ENCODE measurements at regions not wholly inside any gene's neighbourhood (a gene's known extent, or its start where the extent isn't known, plus 50 kb on each side); places are given as distances from the start of the nearest gene placed in this dataset.

DNA sequence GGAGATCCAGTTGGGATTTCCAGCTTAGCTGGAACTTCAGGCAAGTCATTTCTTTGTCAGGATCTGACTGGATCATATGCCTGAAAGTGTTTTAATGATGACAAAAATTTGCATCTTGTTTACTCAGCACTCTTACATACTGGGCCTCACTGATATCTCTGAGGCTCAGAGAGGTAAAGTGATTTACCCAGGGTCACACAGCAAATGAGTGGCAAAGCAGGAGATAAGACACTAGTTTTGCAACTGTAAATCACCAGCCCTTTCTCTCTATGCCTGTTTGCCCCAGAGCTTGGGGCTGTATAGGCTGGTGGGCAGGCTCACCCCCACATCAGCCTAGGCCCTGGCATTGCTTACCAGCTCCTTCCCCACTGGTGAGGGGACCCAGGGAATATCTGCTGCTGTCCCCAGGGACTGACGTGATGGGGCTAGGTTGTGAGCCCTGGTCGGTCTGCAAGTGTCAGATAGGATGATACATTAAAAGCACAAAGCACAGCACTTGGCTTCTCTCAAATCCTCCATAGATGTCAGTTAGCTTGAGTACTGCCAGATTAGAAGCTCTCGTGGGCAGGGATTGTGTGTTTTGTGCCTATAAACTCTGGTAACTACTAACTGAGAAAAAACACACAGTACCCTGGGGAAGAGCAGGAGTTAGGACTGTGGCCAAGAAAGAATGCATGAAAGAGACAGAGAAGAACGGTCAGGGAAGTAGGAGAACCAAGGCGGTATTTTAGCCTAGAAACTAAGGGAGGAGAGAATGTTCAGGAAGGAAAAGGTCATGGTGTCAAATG lies 165.4 kb downstream of the COPRS start:
- H3K4me3 ChIP-seq (ENCODE audit: low read depth, low read length) = no peak overlapping the region
- H3K27me3 ChIP-seq (ENCODE audit: control insufficient read depth, insufficient read depth, low read length) = no peaks in the 10 kb centered on the region
- H3K9ac ChIP-seq = no peak overlapping the region
- no peaks in the 10 kb centered on the region for H3K9me3 ChIP-seq (ENCODE audit: control insufficient read depth, low read length)
- no peaks in the 10 kb centered on the region for H3K36me3 ChIP-seq (ENCODE audit: control insufficient read depth, insufficient read depth, low read length)
- H3K27ac ChIP-seq = no peak overlapping the region
- no peak overlapping the region for H2AFZ ChIP-seq
- H3K4me1 ChIP-seq = no peaks in the 10 kb centered on the region
- H3K4me2 ChIP-seq (ENCODE audit: low read length) = no peak overlapping the region
- H3K79me2 ChIP-seq = no peaks in the 10 kb centered on the region
- TF ChIP-seq, protein P1, sequence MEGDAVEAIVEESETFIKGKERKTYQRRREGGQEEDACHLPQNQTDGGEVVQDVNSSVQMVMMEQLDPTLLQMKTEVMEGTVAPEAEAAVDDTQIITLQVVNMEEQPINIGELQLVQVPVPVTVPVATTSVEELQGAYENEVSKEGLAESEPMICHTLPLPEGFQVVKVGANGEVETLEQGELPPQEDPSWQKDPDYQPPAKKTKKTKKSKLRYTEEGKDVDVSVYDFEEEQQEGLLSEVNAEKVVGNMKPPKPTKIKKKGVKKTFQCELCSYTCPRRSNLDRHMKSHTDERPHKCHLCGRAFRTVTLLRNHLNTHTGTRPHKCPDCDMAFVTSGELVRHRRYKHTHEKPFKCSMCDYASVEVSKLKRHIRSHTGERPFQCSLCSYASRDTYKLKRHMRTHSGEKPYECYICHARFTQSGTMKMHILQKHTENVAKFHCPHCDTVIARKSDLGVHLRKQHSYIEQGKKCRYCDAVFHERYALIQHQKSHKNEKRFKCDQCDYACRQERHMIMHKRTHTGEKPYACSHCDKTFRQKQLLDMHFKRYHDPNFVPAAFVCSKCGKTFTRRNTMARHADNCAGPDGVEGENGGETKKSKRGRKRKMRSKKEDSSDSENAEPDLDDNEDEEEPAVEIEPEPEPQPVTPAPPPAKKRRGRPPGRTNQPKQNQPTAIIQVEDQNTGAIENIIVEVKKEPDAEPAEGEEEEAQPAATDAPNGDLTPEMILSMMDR (IDR thresholded peaks at IDR 0.05) = no peak

DNA sequence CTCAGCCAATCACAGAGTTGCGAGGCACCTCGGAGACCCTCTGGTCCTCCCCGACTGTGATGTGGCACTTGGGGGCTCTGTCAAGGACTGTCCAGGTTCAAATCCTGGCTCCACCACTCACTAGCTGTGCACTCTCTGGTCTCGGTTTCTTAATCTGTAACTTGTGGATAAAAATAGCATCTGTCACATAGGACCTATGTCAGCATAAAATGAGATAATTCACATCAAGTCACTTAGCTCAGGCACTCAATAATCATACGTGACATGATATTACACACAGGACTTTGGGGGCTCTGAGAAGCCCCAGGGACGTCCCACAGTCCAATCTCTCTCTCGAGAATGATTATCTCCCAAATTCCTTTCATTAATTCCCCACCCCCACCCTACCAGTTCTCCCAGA lies 166.4 kb downstream of the COPRS start:
- Histone ChIP-seq H3K4me2 (ENCODE audit: low read length) (no peak overlapping the region), H3K9me3 (ENCODE audit: control insufficient read depth, low read length) (no peaks in the 10 kb centered on the region), H3K79me2 (no peaks in the 10 kb centered on the region), H3K9ac (no peak overlapping the region), H3K4me1 (no peaks in the 10 kb centered on the region), H3K27me3 (ENCODE audit: control insufficient read depth, insufficient read depth, low read length) (no peaks in the 10 kb centered on the region), H2AFZ (no peak overlapping the region), H3K4me3 (ENCODE audit: low read depth, low read length) (no peak overlapping the region), H3K27ac (no peak overlapping the region), H3K36me3 (ENCODE audit: control insufficient read depth, insufficient read depth, low read length) (no peaks in the 10 kb centered on the region)
- TF ChIP-seq, protein P1 (IDR thresholded peaks at IDR 0.05) = no peak

DNA sequence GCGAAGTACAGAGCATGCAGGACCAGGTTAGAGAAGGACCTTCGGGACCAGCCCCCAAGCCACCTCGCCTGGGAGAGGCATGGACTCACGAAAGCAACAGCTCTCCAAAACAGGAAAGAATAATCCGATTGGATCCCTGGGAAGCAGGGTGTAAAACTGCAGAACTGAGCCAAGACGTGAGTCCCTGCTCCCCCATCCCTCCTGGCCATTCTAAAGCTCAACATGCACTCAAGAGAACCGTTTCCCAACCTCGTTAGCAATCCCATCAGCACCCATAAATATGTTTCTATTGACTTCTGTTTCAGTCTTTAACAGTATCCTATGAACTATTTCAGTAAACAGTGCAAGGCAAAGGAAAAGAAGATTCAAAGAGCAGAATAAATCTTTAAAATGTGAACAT lies 167.0 kb downstream of the COPRS start:
- TF ChIP-seq, protein P1 (IDR thresholded peaks at IDR 0.05) = no peak
- H3K9me3 ChIP-seq (ENCODE audit: control insufficient read depth, low read length) = no peaks in the 10 kb centered on the region
- H3K9ac ChIP-seq = no peak overlapping the region
- no peaks in the 10 kb centered on the region for H3K79me2 ChIP-seq
- no peaks in the 10 kb centered on the region for H3K27me3 ChIP-seq (ENCODE audit: control insufficient read depth, insufficient read depth, low read length)
- no peaks in the 10 kb centered on the region for H3K4me1 ChIP-seq
- no peaks in the 10 kb centered on the region for H3K36me3 ChIP-seq (ENCODE audit: control insufficient read depth, insufficient read depth, low read length)
- H3K27ac ChIP-seq = no peak overlapping the region
- no peak overlapping the region for H3K4me2 ChIP-seq (ENCODE audit: low read length)
- no peak overlapping the region for H3K4me3 ChIP-seq (ENCODE audit: low read depth, low read length)
- no peak overlapping the region for H2AFZ ChIP-seq

DNA sequence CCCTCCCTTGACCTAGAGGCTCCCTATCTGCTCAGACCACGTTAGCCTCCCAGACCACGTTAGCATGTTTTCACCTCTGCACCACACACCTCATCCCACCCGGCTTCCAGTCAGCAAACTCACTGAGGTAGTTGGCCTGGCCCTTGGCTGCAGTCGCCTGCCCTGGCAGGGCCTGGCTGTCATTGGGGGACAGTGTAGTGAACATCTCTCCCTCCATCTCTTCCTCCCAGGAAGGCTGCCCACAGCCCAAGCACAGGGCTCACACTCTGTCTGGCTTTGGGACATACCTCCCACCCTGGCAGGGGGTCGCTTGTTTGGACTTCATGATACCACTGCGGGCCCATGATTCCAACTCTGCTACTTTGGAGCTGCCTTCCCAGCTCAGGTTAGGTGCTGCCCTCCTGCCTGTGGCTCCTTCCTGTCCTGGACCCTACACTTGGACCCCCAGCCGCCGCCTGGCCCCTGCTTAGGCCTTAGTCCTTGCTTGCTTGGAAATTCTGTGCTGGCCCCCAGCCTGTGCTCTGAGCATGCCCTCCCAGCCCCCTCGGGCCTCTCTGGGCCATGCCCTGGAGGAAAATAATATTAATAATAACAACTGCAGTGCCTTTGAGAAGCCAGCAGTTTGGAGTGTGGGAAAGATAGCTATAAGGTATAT lies 167.7 kb downstream of the COPRS start:
- TF ChIP-seq, protein P1 (IDR thresholded peaks at IDR 0.05) = no peak
- Histone ChIP-seq H3K79me2 (no peaks in the 10 kb centered on the region), H3K36me3 (ENCODE audit: control insufficient read depth, insufficient read depth, low read length) (no peaks in the 10 kb centered on the region), H3K9me3 (ENCODE audit: control insufficient read depth, low read length) (no peaks in the 10 kb centered on the region), H3K9ac (no peak overlapping the region), H3K27ac (no peak overlapping the region), H2AFZ (no peak overlapping the region), H3K4me2 (ENCODE audit: low read length) (no peak overlapping the region), H3K4me3 (ENCODE audit: low read depth, low read length) (no peak overlapping the region), H3K27me3 (ENCODE audit: control insufficient read depth, insufficient read depth, low read length) (no peaks in the 10 kb centered on the region), H3K4me1 (no peaks in the 10 kb centered on the region)

Measured in parathyroid adenoma (tissue), 2 donors.